KMS-11 (cell line): ENCODE measurements at regions not wholly inside any gene's neighbourhood (a gene's known extent, or its start where the extent isn't known, plus 50 kb on each side); places are given as distances from the start of the nearest gene placed in this dataset.
A peak's percentile ranks its signal among the peaks of the same experiment; 100 is the strongest.

Experiments
- H2AFZ ChIP-seq: fragments of 200-600 bp; sonication (generic); 2 replicates; pipeline ENCODE4 v1.6.1; 2016; ENCODE audit warnings: antibody characterized with exemption, mixed run types, low read depth
- H3K27ac ChIP-seq: fragments of 200-600 bp; sonication (generic); 2 replicates; pipeline ENCODE4 v1.6.1; 2016; ENCODE audit warnings: mild to moderate bottlenecking, mixed run types
- H3K27me3 ChIP-seq: fragments of 200-600 bp; sonication (generic); 2 replicates; pipeline ENCODE4 v1.6.1; 2017; ENCODE audit warnings: mild to moderate bottlenecking, low read depth, mixed run types, moderate library complexity; ENCODE audit not compliant: insufficient read depth
- H3K36me3 ChIP-seq: fragments of 200-600 bp; sonication (generic); 2 replicates; pipeline ENCODE4 v1.6.1; 2017; ENCODE audit warnings: mild to moderate bottlenecking, mixed run types; ENCODE audit not compliant: insufficient read depth
- H3K4me1 ChIP-seq: fragments of 200-600 bp; sonication (generic); 2 replicates; pipeline ENCODE4 v1.6.1; 2016; ENCODE audit warnings: mild to moderate bottlenecking, low read depth, mixed run types; ENCODE audit not compliant: poor library complexity, severe bottlenecking
- H3K4me2 ChIP-seq: fragments of 200-600 bp; sonication (generic); 2 replicates; pipeline ENCODE4 v1.7.0; 2016; ENCODE audit warnings: mild to moderate bottlenecking, mixed run types
- H3K4me3 ChIP-seq: fragments of 200-600 bp; sonication (generic); IDR thresholded peaks from 2 replicates; pipeline ENCODE4 v1.6.1; 2017; ENCODE audit warnings: low read depth, low read length, mixed read lengths; ENCODE audit not compliant: insufficient read depth
- H3K79me2 ChIP-seq: fragments of 200-600 bp; sonication (generic); 2 replicates; pipeline ENCODE4 v1.6.1; 2016; ENCODE audit warnings: low read depth, mixed run types; ENCODE audit not compliant: insufficient read depth
- H3K9ac ChIP-seq: fragments of 200-600 bp; sonication (generic); 2 replicates; pipeline ENCODE4 v1.6.1; 2016; ENCODE audit warnings: mild to moderate bottlenecking, mixed run types
- H4K20me1 ChIP-seq: fragments of 200-600 bp; sonication (generic); 2 replicates; pipeline ENCODE4 v1.6.1; 2016; ENCODE audit warnings: mild to moderate bottlenecking, mixed run types; ENCODE audit not compliant: insufficient read depth
- TF ChIP-seq, protein P1 (sequence below): fragments of 200-600 bp; sonication (generic); conservative IDR thresholded peaks from 2 replicates; pipeline ENCODE4 v1.6.1; 2017; ENCODE audit warnings: low read depth, mild to moderate bottlenecking, antibody characterized with exemption, low read length, moderate library complexity, mixed read lengths

DNA sequence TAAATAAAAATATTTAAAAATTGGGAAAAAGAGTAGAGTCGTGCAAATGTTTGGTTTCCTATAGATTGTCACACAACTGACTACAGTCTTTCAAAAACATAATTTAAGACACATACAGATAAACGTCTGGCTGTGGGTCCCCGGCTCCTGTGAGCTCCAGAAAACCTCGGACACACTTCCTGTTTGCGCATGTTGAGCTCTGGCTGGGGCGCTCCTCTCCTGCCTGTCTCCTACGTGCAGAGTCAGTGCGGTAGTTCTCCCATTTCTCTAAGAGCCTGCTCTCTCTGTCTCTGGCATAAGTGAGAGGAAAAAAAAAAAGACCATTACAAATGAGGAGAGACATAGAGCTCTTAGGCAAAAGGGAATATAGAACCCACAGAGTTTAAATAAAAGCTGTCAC, 128.2 kb upstream of the OBI1 start:
- no peak overlapping the region for H3K27ac ChIP-seq

DNA sequence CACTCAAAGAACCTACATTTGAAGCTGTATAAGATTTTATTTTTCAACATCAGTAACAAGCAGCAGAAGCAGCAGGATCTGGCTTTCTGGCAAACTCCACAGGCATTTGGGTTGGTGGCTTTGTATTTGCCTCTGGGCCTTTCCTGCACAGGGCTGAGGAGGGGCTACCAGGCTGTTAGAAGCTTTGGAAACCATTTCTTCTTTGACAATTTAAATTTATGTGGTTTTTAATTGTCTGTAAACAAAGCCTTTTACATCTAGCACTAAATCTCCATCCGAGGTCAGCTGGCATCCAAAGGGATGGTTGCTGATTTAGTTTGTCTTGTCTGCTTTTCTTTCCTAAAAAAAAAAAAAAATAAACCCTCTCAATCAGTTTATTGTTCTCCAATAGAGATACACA, 127.5 kb upstream of the OBI1 start:
- Histone ChIP-seq H3K4me2 (no peak overlapping the region), H3K9ac (no peak overlapping the region), H3K27me3 (no peaks in the 10 kb centered on the region), H4K20me1 (no peaks in the 10 kb centered on the region), H2AFZ (no peak overlapping the region), H3K4me3 (no peak overlapping the region), H3K36me3 (no peaks in the 10 kb centered on the region), H3K27ac (no peak overlapping the region), H3K4me1 (peaks cover 48% of the 10 kb centered on the region), H3K79me2 (no peaks in the 10 kb centered on the region)
- TF ChIP-seq, protein P1, sequence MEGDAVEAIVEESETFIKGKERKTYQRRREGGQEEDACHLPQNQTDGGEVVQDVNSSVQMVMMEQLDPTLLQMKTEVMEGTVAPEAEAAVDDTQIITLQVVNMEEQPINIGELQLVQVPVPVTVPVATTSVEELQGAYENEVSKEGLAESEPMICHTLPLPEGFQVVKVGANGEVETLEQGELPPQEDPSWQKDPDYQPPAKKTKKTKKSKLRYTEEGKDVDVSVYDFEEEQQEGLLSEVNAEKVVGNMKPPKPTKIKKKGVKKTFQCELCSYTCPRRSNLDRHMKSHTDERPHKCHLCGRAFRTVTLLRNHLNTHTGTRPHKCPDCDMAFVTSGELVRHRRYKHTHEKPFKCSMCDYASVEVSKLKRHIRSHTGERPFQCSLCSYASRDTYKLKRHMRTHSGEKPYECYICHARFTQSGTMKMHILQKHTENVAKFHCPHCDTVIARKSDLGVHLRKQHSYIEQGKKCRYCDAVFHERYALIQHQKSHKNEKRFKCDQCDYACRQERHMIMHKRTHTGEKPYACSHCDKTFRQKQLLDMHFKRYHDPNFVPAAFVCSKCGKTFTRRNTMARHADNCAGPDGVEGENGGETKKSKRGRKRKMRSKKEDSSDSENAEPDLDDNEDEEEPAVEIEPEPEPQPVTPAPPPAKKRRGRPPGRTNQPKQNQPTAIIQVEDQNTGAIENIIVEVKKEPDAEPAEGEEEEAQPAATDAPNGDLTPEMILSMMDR, result no peak

More for the DNA sequence above, 128.2 kb upstream of the OBI1 start:
- no peaks in the 10 kb centered on the region for H3K36me3 ChIP-seq
- H2AFZ ChIP-seq, result no peak overlapping the region
- H3K9ac ChIP-seq, result no peak overlapping the region
- H3K4me2 ChIP-seq, result no peak overlapping the region
- no peaks in the 10 kb centered on the region for H4K20me1 ChIP-seq
- TF ChIP-seq, protein P1, result no peak
- no peak overlapping the region for H3K4me3 ChIP-seq
- H3K27me3 ChIP-seq, result no peaks in the 10 kb centered on the region
- H3K79me2 ChIP-seq, result no peaks in the 10 kb centered on the region
- H3K4me1 ChIP-seq, result peaks cover 48% of the 10 kb centered on the region

DNA sequence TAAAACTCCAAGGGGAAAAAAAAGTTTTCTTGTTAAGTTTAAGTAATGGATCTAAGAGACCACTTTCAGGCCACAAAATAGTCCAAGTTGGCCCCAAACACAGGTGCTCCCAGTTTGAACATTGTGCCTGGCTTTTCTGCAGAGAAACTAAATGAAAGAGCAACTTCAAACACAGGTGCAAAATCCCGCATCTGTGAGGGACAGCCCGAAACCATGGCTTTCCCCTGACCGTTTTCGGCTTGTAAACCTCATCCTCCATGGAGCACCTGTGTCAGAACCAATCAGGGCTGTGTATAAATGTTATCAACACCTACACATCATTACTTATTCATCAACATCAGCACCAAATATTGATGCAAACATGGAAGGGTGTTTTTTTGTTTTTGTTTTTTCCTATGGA, 126.8 kb upstream of the OBI1 start:
- TF ChIP-seq, protein P1, result no peak
- no peak overlapping the region for H2AFZ ChIP-seq

DNA sequence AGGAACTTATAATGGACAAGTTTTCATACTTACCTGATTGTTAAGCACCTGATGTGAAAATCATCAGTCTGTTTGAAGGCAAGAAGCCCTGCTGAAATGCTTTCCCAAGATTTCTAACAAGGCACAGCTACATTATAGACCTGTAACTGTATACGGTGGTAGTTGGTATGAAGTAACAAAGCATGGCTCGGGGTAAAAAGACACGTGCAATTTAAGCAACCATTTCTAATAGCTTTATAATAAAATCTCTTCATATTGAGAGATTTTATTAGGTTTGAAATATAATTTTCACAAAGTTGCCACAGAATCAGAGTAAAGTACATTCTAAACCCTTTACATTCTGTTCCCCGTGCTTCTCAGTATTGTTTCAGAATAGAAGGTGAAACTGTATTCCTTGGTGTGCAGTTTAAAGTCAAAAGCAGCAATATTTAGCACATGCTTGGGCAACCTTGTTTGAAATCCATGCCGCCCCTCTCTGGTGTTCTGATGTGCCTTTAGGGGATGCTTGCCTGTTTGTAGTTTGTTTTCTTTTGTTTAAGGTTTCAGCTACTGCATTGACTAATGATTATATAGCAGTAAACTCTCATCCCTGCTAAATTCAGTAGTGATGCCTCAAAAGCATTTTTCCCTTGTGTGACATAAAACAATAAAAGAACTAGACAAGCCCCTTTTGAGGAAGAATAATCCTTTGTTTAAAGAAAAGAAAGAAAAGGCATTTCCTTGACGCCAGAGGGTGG, 125.2 kb upstream of the OBI1 start:
- Histone ChIP-seq H3K27ac (no peak overlapping the region), H2AFZ (no peak overlapping the region), H3K4me2 (no peak overlapping the region), H3K4me1 (peaks cover 48% of the 10 kb centered on the region), H3K36me3 (no peaks in the 10 kb centered on the region), H3K9ac (no peak overlapping the region), H3K4me3 (no peak overlapping the region), H4K20me1 (no peaks in the 10 kb centered on the region), H3K27me3 (no peaks in the 10 kb centered on the region), H3K79me2 (no peaks in the 10 kb centered on the region)
- TF ChIP-seq, protein P1, result no peak

More for the DNA sequence above, 126.8 kb upstream of the OBI1 start:
- Histone ChIP-seq H3K9ac (no peak overlapping the region), H3K27me3 (no peaks in the 10 kb centered on the region), H3K27ac (no peak overlapping the region), H3K4me1 (peaks cover 48% of the 10 kb centered on the region), H4K20me1 (no peaks in the 10 kb centered on the region), H3K36me3 (no peaks in the 10 kb centered on the region), H3K4me3 (no peak overlapping the region), H3K4me2 (peak overlapping the region; percentile 13; the same call in 1 of the 2 replicates), H3K79me2 (no peaks in the 10 kb centered on the region)
